Smooth muscle cell (in vitro differentiated cells): ENCODE measurements at regions not wholly inside any gene's neighbourhood (a gene's known extent, or its start where the extent isn't known, plus 50 kb on each side); places are given as distances from the start of the nearest gene placed in this dataset.

Experiments
- DNase-seq: peaks from one replicate; lab custom pipeline; 2025; ENCODE audit not compliant: unreplicated experiment; lab: John Stamatoyannopoulos, UW
- H2AFZ ChIP-seq: fragments of 200-600 bp; sonication (generic); 2 replicates; pipeline ENCODE4 v1.6.0; 2016; ENCODE audit warnings: antibody characterized with exemption, low read depth, mild to moderate bottlenecking
- H3F3A ChIP-seq: fragments of 200-600 bp; sonication (generic); 2 replicates; pipeline ENCODE4 v1.6.0; 2017; ENCODE audit warnings: antibody characterized with exemption, low read depth
- H3K27ac ChIP-seq: fragments of 200-600 bp; sonication (generic); 2 replicates; pipeline ENCODE4 v1.5.1; 2016; ENCODE audit warnings: low read depth, mild to moderate bottlenecking
- H3K27me3 ChIP-seq: fragments of 200-600 bp; sonication (generic); 2 replicates; pipeline ENCODE4 v1.6.1; 2016; ENCODE audit warnings: low read depth, mild to moderate bottlenecking
- H3K36me3 ChIP-seq: fragments of 200-600 bp; sonication (generic); 2 replicates; pipeline ENCODE4 v1.5.1; 2016; ENCODE audit warnings: low read depth
- H3K4me1 ChIP-seq: fragments of 200-600 bp; sonication (generic); 2 replicates; pipeline ENCODE4 v1.5.1; 2016; ENCODE audit warnings: low read depth
- H3K4me2 ChIP-seq: fragments of 200-600 bp; sonication (generic); 2 replicates; pipeline ENCODE4 v1.6.0; 2016; ENCODE audit warnings: mild to moderate bottlenecking
- H3K4me3 ChIP-seq: fragments of 200-600 bp; sonication (generic); 2 replicates; pipeline ENCODE4 v1.5.1; 2016; ENCODE audit warnings: mild to moderate bottlenecking
- H3K79me2 ChIP-seq: fragments of 200-600 bp; sonication (generic); 2 replicates; pipeline ENCODE4 v1.6.0; 2016; ENCODE audit warnings: low read depth, mild to moderate bottlenecking
- H3K9ac ChIP-seq: fragments of 200-600 bp; sonication (generic); 2 replicates; pipeline ENCODE4 v1.6.0; 2016; ENCODE audit warnings: low read depth
- H3K9me3 ChIP-seq: fragments of 200-600 bp; sonication (generic); replicated peaks from 2 replicates; pipeline ENCODE4 v1.5.1; 2016; ENCODE audit warnings: low read depth
- H4K20me1 ChIP-seq: fragments of 200-600 bp; sonication (generic); 2 replicates; pipeline ENCODE4 v1.6.0; 2016; ENCODE audit warnings: low read depth
- WGBS: methylation state at CpG from one replicate; pipeline ENCODE4 v1.1.7; 2016; ENCODE audit warnings: low lambda C conversion rate; 5-methylcytosine and 5-hydroxymethylcytosine counted together
- TF ChIP-seq, protein P1 (sequence below): fragments of 200-600 bp; sonication (generic); IDR thresholded peaks from 2 replicates; pipeline ENCODE4 v1.5.1; 2017; ENCODE audit warnings: borderline replicate concordance, mild to moderate bottlenecking, antibody characterized with exemption; ENCODE audit not compliant: insufficient read depth, poor library complexity, severe bottlenecking

- Histone ChIP-seq H3K27me3 (no peaks in the 10 kb centered on the region), H3K9me3 (no peaks in the 10 kb centered on the region), H3K36me3 (no peaks in the 10 kb centered on the region), H4K20me1 (no peaks in the 10 kb centered on the region), H2AFZ (no peak overlapping the region), H3K27ac (peak overlapping the region; percentile 99), H3K4me1 (peaks cover 21% of the 10 kb centered on the region), H3F3A (peaks cover 20% of the 10 kb centered on the region), H3K79me2 (no peaks in the 10 kb centered on the region), H3K4me3 (no peak overlapping the region), H3K4me2 (peak overlapping the region; percentile 84), H3K9ac (peak overlapping the region; percentile 74)
- peak; percentile 13 for DNase-seq
- TF ChIP-seq, protein P1, sequence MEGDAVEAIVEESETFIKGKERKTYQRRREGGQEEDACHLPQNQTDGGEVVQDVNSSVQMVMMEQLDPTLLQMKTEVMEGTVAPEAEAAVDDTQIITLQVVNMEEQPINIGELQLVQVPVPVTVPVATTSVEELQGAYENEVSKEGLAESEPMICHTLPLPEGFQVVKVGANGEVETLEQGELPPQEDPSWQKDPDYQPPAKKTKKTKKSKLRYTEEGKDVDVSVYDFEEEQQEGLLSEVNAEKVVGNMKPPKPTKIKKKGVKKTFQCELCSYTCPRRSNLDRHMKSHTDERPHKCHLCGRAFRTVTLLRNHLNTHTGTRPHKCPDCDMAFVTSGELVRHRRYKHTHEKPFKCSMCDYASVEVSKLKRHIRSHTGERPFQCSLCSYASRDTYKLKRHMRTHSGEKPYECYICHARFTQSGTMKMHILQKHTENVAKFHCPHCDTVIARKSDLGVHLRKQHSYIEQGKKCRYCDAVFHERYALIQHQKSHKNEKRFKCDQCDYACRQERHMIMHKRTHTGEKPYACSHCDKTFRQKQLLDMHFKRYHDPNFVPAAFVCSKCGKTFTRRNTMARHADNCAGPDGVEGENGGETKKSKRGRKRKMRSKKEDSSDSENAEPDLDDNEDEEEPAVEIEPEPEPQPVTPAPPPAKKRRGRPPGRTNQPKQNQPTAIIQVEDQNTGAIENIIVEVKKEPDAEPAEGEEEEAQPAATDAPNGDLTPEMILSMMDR, result no peak
- WGBS, result 11% methylated on average over 7 of the region's 7 CpGs
These were observed 349.8 kb downstream of the TNS1 start for GRCh38 chr2:217652761-217653639.

- no peaks in the 10 kb centered on the region for H3K79me2 ChIP-seq
- no peak overlapping the region for H3K27ac ChIP-seq
- TF ChIP-seq, protein P1, result peak; percentile 60
- no peaks in the 10 kb centered on the region for H3K9me3 ChIP-seq
- no peak overlapping the region for H3K4me2 ChIP-seq
- H3K4me1 ChIP-seq, result peaks cover 21% of the 10 kb centered on the region
- no peak overlapping the region for H3K9ac ChIP-seq
- H3F3A ChIP-seq, result peaks cover 20% of the 10 kb centered on the region
- no peak overlapping the region for H2AFZ ChIP-seq
- H3K27me3 ChIP-seq, result no peaks in the 10 kb centered on the region
- H3K36me3 ChIP-seq, result no peaks in the 10 kb centered on the region
- DNase-seq, result no peak
- no peak overlapping the region for H3K4me3 ChIP-seq
- 63% methylated on average over 9 of the region's 9 CpGs for WGBS
- H4K20me1 ChIP-seq, result no peaks in the 10 kb centered on the region
These were observed 352.0 kb downstream of the TNS1 start for GRCh38 chr2:217650716-217651360.

GRCh38 chr2:217650229-217650628, 352.6 kb downstream of the TNS1 start:
- H3K79me2 ChIP-seq, result no peaks in the 10 kb centered on the region
- no peak for DNase-seq
- H3K36me3 ChIP-seq, result no peaks in the 10 kb centered on the region
- peaks cover 21% of the 10 kb centered on the region for H3K4me1 ChIP-seq
- H3K4me3 ChIP-seq, result no peak overlapping the region
- H3K9ac ChIP-seq, result no peak overlapping the region
- H2AFZ ChIP-seq, result no peak overlapping the region
- TF ChIP-seq, protein P1, result no peak
- H3K27ac ChIP-seq, result no peak overlapping the region
- H3K27me3 ChIP-seq, result no peaks in the 10 kb centered on the region
- H3K9me3 ChIP-seq, result no peaks in the 10 kb centered on the region
- peaks cover 20% of the 10 kb centered on the region for H3F3A ChIP-seq
- H4K20me1 ChIP-seq, result no peaks in the 10 kb centered on the region
- 84% methylated on average over 2 of the region's 2 CpGs for WGBS
- no peak overlapping the region for H3K4me2 ChIP-seq
